ENCODE measurements at regions not wholly inside any gene's neighbourhood (a gene's known extent, or its start where the extent isn't known, plus 50 kb on each side); places are given as distances from the start of the nearest gene placed in this dataset.
"Not testable (repeated sequence)": the region's sequence is repeated elsewhere in the genome, so short reads cannot be mapped to it uniquely, and the experiment has no call there.

GRCh38 chr12:105507311-105508038 is 177.0 kb downstream of the C12orf75 start:
- H3K4me1 ChIP-seq: peaks cover 5% of the 10 kb centered on the region
- no peaks in the 10 kb centered on the region for H3K79me2 ChIP-seq
- no peak overlapping the region for H3K9ac ChIP-seq
- no peak overlapping the region for H3K4me3 ChIP-seq (ENCODE audit: low read depth, low read length)
- H3K9me3 ChIP-seq (ENCODE audit: control insufficient read depth, low read length): no peaks in the 10 kb centered on the region
- H2AFZ ChIP-seq: no peak overlapping the region
- no peaks in the 10 kb centered on the region for H3K36me3 ChIP-seq (ENCODE audit: control insufficient read depth, insufficient read depth, low read length)
- no peak overlapping the region for H3K4me2 ChIP-seq (ENCODE audit: low read length)
- no peak for TF ChIP-seq CTCF (IDR thresholded peaks at IDR 0.05)
- H3K27me3 ChIP-seq (ENCODE audit: control insufficient read depth, insufficient read depth, low read length): no peaks in the 10 kb centered on the region
- no peak overlapping the region for H3K27ac ChIP-seq

GRCh38 chr12:105508096-105508495 is 177.6 kb downstream of the C12orf75 start:
- Histone ChIP-seq H3K4me2 (ENCODE audit: low read length) (no peak overlapping the region), H3K27me3 (ENCODE audit: control insufficient read depth, insufficient read depth, low read length) (no peaks in the 10 kb centered on the region), H3K4me1 (no peaks in the 10 kb centered on the region), H3K79me2 (no peaks in the 10 kb centered on the region), H3K9ac (no peak overlapping the region), H2AFZ (no peak overlapping the region), H3K9me3 (ENCODE audit: control insufficient read depth, low read length) (no peaks in the 10 kb centered on the region), H3K27ac (no peak overlapping the region), H3K4me3 (ENCODE audit: low read depth, low read length) (no peak overlapping the region), H3K36me3 (ENCODE audit: control insufficient read depth, insufficient read depth, low read length) (no peaks in the 10 kb centered on the region)
- no peak for TF ChIP-seq CTCF (IDR thresholded peaks at IDR 0.05)

GRCh38 chr12:105510526-105510925 is 180.0 kb downstream of the C12orf75 start:
- no peaks in the 10 kb centered on the region for H3K36me3 ChIP-seq (ENCODE audit: control insufficient read depth, insufficient read depth, low read length)
- H3K27me3 ChIP-seq (ENCODE audit: control insufficient read depth, insufficient read depth, low read length): no peaks in the 10 kb centered on the region
- no peaks in the 10 kb centered on the region for H3K4me1 ChIP-seq
- no peak for TF ChIP-seq CTCF (IDR thresholded peaks at IDR 0.05)
- no peaks in the 10 kb centered on the region for H3K9me3 ChIP-seq (ENCODE audit: control insufficient read depth, low read length)
- no peak overlapping the region for H3K4me3 ChIP-seq (ENCODE audit: low read depth, low read length)
- H3K4me2 ChIP-seq (ENCODE audit: low read length): no peak overlapping the region
- no peak overlapping the region for H3K9ac ChIP-seq
- H3K27ac ChIP-seq: no peak overlapping the region
- no peaks in the 10 kb centered on the region for H3K79me2 ChIP-seq
- no peak overlapping the region for H2AFZ ChIP-seq

- H3K4me3 ChIP-seq (ENCODE audit: low read depth, low read length); H3K36me3 ChIP-seq (ENCODE audit: control insufficient read depth, insufficient read depth, low read length): not testable (repeated sequence)
These were observed 182.4 kb downstream of the C12orf75 start for GRCh38 chr12:105512861-105513260.

GRCh38 chr12:105522166-105522825 is 191.8 kb downstream of the C12orf75 start:
- no peak overlapping the region for H3K9ac ChIP-seq
- no peak overlapping the region for H3K4me3 ChIP-seq (ENCODE audit: low read depth, low read length)
- no peak overlapping the region for H3K4me2 ChIP-seq (ENCODE audit: low read length)
- H3K27me3 ChIP-seq (ENCODE audit: control insufficient read depth, insufficient read depth, low read length): no peaks in the 10 kb centered on the region
- H3K9me3 ChIP-seq (ENCODE audit: control insufficient read depth, low read length): no peaks in the 10 kb centered on the region
- no peaks in the 10 kb centered on the region for H3K79me2 ChIP-seq
- no peak overlapping the region for H2AFZ ChIP-seq
- no peak for TF ChIP-seq CTCF (IDR thresholded peaks at IDR 0.05)
- H3K36me3 ChIP-seq (ENCODE audit: control insufficient read depth, insufficient read depth, low read length): no peaks in the 10 kb centered on the region
- peaks cover 9% of the 10 kb centered on the region for H3K4me1 ChIP-seq
- no peak overlapping the region for H3K27ac ChIP-seq

More at GRCh38 chr12:105512861-105513260, 182.4 kb downstream of the C12orf75 start:
- not testable (repeated sequence) for H3K27ac ChIP-seq; H3K79me2 ChIP-seq; H3K9ac ChIP-seq; H3K27me3 ChIP-seq (ENCODE audit: control insufficient read depth, insufficient read depth, low read length); H3K4me1 ChIP-seq; H3K9me3 ChIP-seq (ENCODE audit: control insufficient read depth, low read length); H2AFZ ChIP-seq; H3K4me2 ChIP-seq (ENCODE audit: low read length)
